GM23248 (cell line): ENCODE measurements at regions not wholly inside any gene's neighbourhood (a gene's known extent, or its start where the extent isn't known, plus 50 kb on each side); places are given as distances from the start of the nearest gene placed in this dataset.

Experiments used
- EZH2 ChIP-seq: fragments of 200-600 bp; sonication (generic); IDR thresholded peaks from 2 replicates; pipeline ENCODE4 v1.6.1; 2018; ENCODE audit warnings: antibody characterized with exemption, mild to moderate bottlenecking; ENCODE audit not compliant: insufficient read depth, poor library complexity, severe bottlenecking
- EZH2phosphoT487 ChIP-seq: fragments of 200-600 bp; sonication (generic); IDR thresholded peaks from 2 replicates; pipeline ENCODE4 v1.6.1; 2018; ENCODE audit warnings: antibody characterized with exemption, moderate library complexity, mild to moderate bottlenecking, low read depth; ENCODE audit not compliant: insufficient read depth

GRCh38 chr13:34164582-34164981, 346.6 kb downstream of the RFC3 start:
- TF ChIP-seq EZH2 = no peak
- TF ChIP-seq EZH2phosphoT487 = no peak
